Dedifferentiated amniotic fluid mesenchymal stem cell (primary cell): ENCODE measurements at regions not wholly inside any gene's neighbourhood (a gene's known extent, or its start where the extent isn't known, plus 50 kb on each side); places are given as distances from the start of the nearest gene placed in this dataset.

Experiments
- DNase-seq: peaks from one replicate; pipeline ENCODE4 v3.0.0-alpha.2; 2016; ENCODE audit errors: extremely low spot score

GRCh38 chr2:19748073-19748375 is 153.8 kb downstream of the TTC32 start:
- no peak for DNase-seq

DNA sequence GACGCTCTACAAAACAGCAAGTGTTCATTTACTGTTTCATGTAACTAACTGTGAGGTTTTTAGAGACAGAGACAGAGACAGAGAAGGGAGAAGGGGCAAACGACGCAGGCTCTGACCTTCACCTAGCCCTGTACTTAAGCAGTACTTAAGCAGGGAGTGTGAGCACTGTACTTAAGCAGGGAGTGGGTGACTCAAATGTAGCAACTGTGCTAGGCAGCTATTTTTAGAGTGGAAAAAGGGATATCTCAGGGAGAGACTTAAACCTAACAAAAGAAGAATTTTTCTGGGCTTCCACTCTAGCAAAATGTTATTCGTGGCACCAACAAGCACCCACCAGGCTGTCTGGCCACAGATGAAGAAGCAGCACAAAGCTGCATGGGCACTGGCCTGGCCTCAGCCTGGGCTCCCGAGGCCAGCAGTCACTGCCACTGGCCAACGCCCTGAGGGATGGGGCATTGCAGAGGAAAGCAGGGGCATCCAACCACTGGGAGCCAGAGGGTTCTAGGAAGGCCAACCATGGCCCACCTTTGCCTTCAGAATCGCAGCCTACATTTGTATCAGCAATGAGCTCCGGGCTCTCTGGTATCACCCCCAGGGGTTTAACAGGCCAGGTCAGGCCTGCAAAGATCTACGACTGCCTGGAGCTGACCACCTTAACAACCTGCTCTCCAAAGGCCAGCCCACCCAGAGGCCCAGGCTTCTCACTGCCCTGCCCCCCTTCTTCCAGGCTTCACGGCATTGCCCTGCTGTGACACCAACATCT is 154.3 kb downstream of the TTC32 start:
- peak; percentile 29 for DNase-seq

DNA sequence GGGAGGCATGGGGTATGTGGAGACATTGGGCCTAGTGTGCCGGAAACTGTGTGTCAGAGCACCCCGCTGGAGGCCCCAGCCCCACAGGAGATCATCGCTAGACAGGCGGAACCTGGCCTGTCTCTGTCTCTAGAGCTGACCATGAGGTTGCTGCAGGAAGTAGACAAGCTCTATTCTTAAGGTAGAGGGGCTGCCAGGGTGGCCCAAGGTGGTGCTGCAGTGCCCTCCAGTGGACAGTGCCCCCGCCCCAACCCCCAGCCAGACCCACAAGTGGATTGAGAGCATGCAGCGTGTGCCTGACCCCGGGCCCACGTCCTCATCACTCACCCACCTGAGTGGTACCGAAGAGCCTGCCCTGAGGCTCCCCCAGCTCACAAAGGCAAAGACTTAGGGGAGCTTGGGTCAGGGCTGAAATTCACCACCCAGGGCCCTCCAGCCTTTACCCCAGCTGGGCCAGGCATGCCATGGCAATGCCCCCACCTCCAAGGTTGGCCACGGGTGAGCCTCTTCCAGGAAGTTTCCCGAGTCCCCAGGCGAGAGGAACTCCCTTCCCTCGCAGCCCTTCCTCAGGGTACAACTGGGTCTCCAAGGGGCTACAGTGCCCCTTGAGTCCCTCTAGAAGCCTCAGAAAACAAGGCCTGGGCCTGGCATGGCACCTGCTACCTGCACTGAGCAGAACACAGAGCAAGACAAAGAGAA is 155.0 kb downstream of the TTC32 start:
- DNase-seq: no peak

DNA sequence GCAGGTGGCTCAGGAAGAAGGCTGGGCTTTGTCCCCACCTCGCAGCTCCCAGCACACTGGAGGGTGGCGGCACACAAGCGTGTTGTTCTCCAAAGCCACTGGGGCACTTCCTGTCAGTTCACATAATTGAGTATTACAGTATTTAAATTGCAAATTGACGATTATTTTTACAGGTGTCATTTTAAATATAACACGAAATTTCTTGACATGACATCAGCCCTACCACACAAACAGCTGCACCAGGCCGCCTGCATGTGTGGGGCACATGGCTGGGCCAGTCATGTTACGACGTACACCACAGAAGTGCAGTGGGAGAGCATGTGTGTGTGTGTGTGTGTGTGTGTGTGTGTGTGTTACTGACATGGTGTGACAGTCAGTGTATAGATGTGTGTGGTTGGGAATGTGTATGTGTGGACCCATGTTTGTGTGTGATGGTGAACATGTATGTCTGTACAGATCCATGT is 155.6 kb downstream of the TTC32 start:
- DNase-seq: no peak

GRCh38 chr2:19745318-19746136 is 156.3 kb downstream of the TTC32 start:
- DNase-seq: no peak

DNA sequence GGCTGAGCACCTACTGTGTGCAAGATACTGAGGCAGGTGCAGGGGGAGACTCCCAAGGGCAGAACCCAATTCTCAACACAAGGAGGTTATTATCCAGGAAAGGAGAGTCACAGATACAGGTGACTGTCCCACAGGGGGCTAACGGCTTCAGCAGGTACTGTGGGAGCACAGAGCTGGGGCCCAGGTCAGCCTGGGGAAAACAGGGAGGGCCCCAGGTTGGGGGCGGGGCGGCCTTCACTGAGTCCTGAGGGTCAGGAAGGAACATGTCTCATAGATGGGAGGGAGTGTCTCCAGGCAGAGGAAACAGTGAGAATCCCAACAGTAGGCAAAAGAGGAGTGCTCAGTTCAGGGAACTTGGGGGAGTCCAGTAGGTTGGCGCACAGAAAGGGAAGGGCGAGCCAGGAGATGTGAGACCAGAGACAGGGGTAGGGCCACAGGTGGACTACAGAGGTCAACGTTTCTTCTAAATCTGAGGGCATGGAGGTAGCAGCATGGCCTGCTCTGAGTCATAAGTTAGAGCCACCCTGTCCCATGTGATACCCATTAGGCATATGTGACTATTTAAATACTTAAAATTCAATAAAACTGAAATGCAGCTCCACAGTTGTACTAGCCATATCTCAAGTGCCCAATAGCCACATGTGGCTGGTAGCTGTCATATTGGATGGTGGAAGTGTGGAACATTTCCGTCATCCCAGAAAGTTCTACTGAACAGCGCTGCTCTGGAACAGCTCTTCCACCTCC is 157.2 kb downstream of the TTC32 start:
- no peak for DNase-seq

GRCh38 chr2:19743641-19744040 is 158.1 kb downstream of the TTC32 start:
- no peak for DNase-seq

- DNase-seq: no peak
Observed at GRCh38 chr2:19742872-19743271, 158.9 kb downstream of the TTC32 start.

DNA sequence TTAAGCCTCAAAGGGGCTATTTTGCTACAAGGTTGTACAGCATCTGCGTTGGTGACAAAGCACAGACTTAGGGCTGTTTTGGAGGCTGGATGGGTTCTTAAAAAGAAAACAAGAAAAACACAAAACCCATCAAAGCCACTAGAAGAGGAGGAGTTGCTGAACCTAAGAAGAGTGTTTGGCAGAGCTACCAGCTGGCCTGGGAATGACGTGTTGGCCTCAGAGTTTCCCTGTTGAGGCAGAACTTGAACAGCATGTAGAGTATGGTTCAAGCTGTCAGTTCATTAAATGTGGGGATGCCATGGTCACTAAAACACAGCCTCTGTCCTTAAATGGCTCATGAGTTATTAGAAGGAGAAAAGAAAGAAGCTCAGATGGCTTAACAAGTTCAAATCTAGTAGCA is 162.5 kb downstream of the TTC32 start:
- DNase-seq: no peak

- peak; percentile 44 for DNase-seq
Observed at GRCh38 chr2:19738707-19739106, 163.1 kb downstream of the TTC32 start.

DNA sequence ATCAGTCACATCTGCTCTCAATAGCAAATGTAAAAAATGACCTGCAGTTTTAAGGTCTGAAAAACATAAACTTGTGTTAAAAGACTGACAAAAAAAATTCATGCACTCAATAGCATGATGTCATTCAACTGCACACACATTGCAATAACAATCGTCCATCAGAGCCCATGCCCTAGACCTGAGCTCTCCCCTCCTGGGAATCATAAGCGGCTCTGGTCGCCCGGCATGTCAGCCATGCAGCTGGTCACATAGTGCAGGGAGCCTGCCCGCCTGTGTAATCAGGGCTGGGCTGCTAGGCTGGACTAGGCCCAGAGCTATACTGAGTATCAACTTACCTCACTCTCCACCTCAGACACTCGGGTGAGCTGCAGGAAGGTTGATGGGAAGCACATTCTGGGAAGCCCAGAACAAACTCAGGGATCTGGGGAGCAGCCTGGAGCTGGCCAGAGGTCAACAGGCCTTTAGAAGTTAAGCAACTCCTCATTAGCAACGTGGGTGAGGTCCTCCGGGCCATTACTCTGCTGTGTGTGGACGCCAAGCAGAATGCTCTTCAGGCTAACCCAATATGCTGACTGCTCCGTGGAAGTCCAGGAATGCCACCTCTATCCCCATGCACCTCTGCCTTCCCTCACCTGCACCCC is 165.5 kb downstream of the TTC32 start:
- no peak for DNase-seq

DNA sequence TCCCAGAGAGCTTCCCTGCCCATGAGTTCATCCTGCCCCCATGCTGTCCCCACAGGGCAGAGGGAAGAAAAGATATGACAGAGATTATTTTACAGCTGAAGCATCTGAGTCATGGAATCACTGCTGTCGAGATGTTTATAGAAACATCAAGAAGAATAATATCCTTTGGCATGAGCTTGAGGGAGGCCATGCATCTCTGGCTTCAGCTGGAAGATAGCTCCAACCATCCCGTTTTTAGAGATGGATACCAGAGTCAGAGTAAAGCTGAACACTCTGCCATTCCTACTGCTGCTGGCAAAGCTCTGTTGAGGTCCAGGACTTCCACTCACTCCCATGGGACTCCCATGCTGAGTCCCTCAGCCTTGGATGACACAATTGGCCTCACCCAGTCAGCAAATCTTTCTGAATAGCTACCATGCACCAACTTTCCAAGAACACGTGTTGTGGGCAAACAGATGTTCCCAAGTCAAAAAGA is 167.8 kb downstream of the TTC32 start:
- peak; percentile 43 for DNase-seq

DNA sequence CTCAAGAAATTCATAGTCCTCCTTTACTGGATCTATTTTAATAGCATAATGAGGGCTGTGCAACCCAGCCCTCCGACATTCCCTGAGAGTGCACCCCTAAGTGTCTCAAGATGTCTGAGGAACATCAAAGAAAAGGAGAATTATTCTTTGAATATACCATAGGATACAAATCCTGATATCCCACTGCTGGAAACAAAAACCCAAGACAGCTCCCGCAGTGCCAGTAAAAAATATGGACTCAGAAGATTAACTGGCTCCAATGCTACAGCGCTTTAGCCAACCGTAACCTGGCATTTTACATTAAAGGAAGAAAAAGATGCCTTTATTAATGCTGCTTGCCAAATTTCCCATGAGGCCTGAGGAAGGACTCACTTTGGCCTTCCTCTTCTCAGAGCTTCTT is 168.4 kb downstream of the TTC32 start:
- DNase-seq: no peak

- no peak for DNase-seq
Observed at GRCh38 chr2:19732255-19732654, 169.5 kb downstream of the TTC32 start.

DNA sequence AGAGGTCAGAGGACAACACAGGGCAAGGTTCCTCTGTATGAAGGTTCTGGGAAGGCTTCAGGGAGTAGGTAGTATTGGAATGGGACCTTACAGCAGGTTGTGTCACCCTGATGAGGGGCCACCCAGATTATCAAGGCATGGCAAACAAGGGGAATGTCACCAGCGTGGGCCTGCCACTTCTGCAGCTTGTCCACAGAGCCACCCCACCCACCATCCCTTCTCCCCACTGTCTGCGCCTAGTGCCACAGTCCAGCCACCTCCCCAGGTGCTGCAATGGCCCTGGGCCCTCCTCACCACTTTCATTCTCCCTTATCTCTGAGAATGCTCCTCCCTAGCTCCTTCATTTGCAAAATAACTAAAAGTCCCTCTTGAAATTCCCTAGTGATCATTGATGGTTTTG is 170.3 kb downstream of the TTC32 start:
- no peak for DNase-seq

DNA sequence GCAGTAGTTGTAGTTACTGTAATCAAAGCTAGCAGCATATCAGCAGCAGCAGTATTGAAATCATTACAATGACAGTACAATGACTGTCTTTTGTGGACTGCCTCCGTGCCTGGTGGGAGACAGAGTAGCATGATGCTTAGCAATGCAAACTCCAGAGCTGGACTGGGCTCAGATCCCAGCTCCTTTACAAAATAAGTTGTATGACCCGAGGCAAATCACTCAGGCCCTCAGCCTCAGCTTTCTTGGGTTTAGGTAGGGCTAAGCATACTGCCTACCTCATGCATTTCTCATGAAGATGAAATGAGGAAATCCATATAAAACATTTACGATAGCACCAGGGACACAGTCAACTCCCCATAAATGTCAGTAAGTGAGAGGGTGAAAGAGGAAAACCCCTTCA is 170.7 kb downstream of the TTC32 start:
- no peak for DNase-seq

- DNase-seq: no peak
Observed at GRCh38 chr2:19728125-19728524, 173.7 kb downstream of the TTC32 start.

GRCh38 chr2:19725392-19725791 is 176.4 kb downstream of the TTC32 start:
- no peak for DNase-seq

DNA sequence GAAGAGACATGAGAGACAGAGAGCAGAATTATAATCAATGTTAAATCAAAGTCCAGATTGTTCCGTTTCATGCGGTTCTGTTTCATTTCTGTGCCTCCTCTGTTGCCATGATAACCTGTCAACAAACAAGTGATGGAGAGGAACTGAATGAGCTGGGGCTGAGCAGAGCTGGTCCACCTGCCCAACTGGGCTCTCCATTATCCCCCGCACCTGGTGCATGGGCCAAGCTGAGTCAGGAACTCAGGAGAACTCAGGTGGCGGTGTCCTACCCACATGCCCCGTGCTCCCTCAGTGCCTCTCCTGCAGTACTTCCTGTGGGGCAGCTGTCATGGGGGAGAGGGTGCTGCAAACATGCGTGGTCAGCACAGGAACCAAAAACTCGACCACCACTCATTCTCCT is 178.8 kb downstream of the TTC32 start:
- DNase-seq: no peak

GRCh38 chr2:19722531-19722971 is 179.2 kb downstream of the TTC32 start:
- DNase-seq: no peak

- DNase-seq: no peak
Observed at GRCh38 chr2:19720306-19720705, 181.5 kb downstream of the TTC32 start.
